GM06990 (cell line): ENCODE measurements at regions not wholly inside any gene's neighbourhood (a gene's known extent, or its start where the extent isn't known, plus 50 kb on each side); places are given as distances from the start of the nearest gene placed in this dataset.

Experiments
- DNase-seq: peaks from one replicate; pipeline ENCODE4 v3.0.0-alpha.2; 2011; ENCODE audit not compliant: insufficient read length; ENCODE audit errors: extremely low read depth
- H3K27me3 ChIP-seq: replicated peaks from 2 replicates; pipeline ENCODE4 v1.6.0; 2011; ENCODE audit warnings: low read length; ENCODE audit not compliant: control insufficient read depth, insufficient read depth
- H3K36me3 ChIP-seq: 2 replicates; pipeline ENCODE4 v1.5.1; 2011; ENCODE audit warnings: low read length; ENCODE audit not compliant: control insufficient read depth, insufficient read depth
- H3K4me3 ChIP-seq: replicated peaks from 2 replicates; pipeline ENCODE4 v1.5.1; 2011; ENCODE audit warnings: low read depth, mild to moderate bottlenecking, control low read depth, low read length
- TF ChIP-seq, protein P1 (sequence below): IDR thresholded peaks from 2 replicates; pipeline ENCODE4 v1.5.1; 2011; ENCODE audit warnings: low read length, control low read depth, mild to moderate bottlenecking, inconsistent platforms; ENCODE audit not compliant: insufficient read depth, poor library complexity, severe bottlenecking

DNA sequence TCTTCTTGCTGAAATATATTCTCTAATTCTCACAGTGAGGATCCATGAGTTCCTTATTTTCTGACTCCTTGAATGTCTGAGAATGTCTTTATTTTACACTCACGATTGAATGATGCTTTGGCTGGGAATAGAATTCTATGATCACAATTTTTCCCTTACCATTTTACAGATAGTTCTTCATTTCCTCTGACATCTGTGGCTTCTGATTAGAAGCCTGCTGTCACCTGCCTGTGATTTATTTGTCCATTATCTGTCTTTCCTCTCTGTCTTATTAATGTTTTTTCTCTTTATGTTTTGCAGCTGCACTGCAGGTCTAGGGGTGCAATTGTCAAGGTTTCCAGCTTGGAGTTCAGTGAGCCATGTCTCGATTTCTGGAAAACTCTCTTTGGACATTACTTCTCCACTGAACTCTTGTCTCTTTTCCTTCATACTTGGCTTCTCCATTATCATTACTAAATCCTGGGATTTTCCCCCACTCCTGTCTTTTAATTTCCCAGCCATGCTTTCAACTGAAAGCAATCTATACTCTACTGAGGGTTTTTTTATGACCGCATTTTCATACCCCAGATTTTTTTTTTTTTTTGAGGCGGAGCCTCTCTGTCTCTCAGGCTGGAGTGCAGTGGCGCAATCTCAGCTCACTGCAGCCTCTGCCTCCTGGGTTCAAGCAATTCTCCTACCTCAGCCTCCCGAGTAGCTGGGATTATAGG is 85.8 kb upstream of the PRNP start:
- TF ChIP-seq, protein P1, sequence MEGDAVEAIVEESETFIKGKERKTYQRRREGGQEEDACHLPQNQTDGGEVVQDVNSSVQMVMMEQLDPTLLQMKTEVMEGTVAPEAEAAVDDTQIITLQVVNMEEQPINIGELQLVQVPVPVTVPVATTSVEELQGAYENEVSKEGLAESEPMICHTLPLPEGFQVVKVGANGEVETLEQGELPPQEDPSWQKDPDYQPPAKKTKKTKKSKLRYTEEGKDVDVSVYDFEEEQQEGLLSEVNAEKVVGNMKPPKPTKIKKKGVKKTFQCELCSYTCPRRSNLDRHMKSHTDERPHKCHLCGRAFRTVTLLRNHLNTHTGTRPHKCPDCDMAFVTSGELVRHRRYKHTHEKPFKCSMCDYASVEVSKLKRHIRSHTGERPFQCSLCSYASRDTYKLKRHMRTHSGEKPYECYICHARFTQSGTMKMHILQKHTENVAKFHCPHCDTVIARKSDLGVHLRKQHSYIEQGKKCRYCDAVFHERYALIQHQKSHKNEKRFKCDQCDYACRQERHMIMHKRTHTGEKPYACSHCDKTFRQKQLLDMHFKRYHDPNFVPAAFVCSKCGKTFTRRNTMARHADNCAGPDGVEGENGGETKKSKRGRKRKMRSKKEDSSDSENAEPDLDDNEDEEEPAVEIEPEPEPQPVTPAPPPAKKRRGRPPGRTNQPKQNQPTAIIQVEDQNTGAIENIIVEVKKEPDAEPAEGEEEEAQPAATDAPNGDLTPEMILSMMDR, result no peak
- Histone ChIP-seq H3K4me3 (no peak overlapping the region), H3K36me3 (no peaks in the 10 kb centered on the region), H3K27me3 (no peaks in the 10 kb centered on the region; the same call in none of the 2 replicates)
- no peak for DNase-seq

DNA sequence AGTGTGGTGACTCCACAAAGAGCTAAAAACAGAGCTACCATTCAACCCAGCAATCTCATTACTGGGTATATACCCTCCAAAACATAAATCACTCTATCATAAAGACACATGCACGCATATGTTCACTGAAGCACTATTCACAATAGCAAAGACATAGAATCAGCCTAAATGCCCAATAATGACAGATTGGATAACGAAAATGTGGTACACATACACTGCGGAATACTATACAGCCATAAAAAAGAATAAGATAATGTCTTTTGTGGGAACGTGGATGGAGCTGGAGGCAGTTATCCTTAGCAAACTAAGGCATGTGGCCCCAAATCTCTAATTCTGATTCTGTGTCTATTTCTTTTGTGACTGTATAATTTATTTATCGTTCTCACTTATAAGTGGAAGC is 89.0 kb upstream of the PRNP start:
- TF ChIP-seq, protein P1, result no peak
- no peak for DNase-seq
- no peak overlapping the region for H3K4me3 ChIP-seq
- no peaks in the 10 kb centered on the region for H3K36me3 ChIP-seq
- no peaks in the 10 kb centered on the region; the same call in 1 of the 2 replicates for H3K27me3 ChIP-seq

DNA sequence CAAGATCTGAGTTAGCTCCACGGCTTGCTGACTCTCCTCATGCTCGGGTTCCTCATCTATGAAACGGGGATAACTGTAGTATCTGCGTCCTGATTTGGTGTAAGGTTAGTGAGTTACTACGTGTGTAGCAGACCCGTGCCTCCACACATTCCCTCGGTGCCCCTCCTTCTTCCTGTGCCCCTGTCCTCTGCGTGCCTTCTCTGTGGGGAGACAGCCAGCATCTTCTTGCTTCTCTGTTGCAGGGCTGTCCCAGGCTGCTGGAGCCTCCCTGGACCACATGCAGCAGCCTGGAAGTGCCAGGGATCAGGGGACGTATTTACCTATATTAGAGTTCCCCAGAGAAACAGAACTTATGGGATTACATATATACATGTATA is 93.1 kb upstream of the PRNP start:
- no peak overlapping the region for H3K4me3 ChIP-seq
- no peaks in the 10 kb centered on the region for H3K36me3 ChIP-seq
- no peaks in the 10 kb centered on the region for H3K27me3 ChIP-seq
- DNase-seq, result no peak
- TF ChIP-seq, protein P1, result no peak

DNA sequence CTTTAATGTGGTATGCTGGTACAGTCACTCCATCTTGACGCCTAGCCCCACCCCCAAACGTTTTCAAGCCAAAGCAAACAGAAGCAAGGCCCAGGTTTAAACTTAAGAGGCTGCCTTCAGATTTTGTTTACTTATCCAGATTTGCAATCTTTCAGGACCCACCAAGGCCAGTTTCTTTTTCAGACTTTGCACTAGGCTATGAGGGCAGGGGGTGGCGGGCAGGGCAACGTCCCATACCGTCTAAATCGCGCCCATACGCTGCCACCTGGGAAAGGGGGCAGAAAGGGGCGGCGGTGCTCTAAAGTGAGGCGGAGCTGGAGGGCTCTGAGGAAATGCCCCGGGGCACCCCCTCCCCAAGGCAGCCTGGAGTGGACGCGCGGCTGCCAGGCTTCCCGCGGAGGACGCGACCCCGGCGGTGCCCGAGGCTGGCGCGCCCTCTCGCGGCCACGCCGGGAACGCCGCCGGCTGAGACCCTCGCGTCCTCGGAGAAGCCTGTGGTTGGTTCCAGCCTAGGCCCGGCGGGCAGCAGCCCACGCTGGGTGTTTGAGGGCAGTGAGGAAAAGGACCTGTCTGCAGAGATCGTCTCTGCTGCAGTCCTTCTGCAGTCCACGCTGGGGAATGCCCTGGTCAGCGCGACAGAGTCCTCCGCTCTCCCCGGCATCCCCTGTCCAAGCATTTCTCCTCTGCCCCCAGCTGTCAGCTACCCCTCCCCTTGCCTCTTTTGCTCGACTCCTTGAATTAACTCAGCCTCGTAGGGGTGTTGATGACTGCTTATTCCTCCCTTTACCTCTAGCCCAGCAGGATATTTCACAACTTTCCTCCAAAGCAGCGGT is 93.7 kb upstream of the PRNP start:
- H3K27me3 ChIP-seq, result no peaks in the 10 kb centered on the region; the same call in 1 of the 2 replicates
- no peak overlapping the region for H3K4me3 ChIP-seq
- DNase-seq, result peak; percentile 41
- TF ChIP-seq, protein P1, result peak; percentile 48
- no peaks in the 10 kb centered on the region for H3K36me3 ChIP-seq

DNA sequence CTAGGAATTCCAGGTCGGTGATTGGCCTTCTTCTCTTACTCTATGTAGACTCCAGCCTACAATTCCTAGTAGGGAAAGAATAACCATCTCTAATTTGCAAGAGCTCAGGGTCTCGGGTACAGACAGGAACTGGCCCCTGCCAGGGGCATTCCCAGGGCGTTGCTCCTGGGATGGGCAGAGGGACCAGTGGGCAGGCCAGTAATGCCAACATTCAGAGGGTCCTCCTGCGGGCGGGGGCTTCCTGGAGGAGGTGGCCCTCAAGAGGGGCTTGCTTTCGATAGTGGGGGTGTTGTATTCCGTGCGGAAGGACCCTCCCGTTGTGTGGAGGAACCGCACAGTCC is 94.3 kb upstream of the PRNP start:
- Histone ChIP-seq H3K27me3 (no peaks in the 10 kb centered on the region; the same call in 1 of the 2 replicates), H3K36me3 (no peaks in the 10 kb centered on the region), H3K4me3 (no peak overlapping the region)
- DNase-seq, result no peak
- TF ChIP-seq, protein P1, result no peak
